AG04449 (cell line): ENCODE measurements at regions not wholly inside any gene's neighbourhood (a gene's known extent, or its start where the extent isn't known, plus 50 kb on each side); places are given as distances from the start of the nearest gene placed in this dataset.

ENCODE experiments used
- CTCF ChIA-PET: fragments of 350-600 bp; formaldehyde crosslinking; extraction: SDS; loops from one replicate; lab custom pipeline; 2021; ENCODE audit warnings: antibody characterized with exemption; lab: Yijun Ruan, JAX
- POLR2A ChIA-PET: fragments of 400-600, 350-600 bp; formaldehyde crosslinking; extraction: SDS; loops from one replicate; lab custom pipeline; 2020; ENCODE audit warnings: antibody characterized with exemption, inconsistent platforms; lab: Yijun Ruan, JAX
- DNase-seq: peaks from one replicate; pipeline ENCODE4 v3.0.0-alpha.2; 2010; ENCODE audit warnings: low read depth, low spot score
- H3K4me3 ChIP-seq: 2 replicates; pipeline ENCODE4 v1.5.1; 2011; ENCODE audit warnings: low read depth, mild to moderate bottlenecking, control low read depth, low read length
- CTCF ChIP-seq: IDR thresholded peaks from one replicate; pipeline ENCODE4 v1.5.1; 2011; ENCODE audit warnings: mild to moderate bottlenecking, moderate library complexity, low read length, control low read depth, inconsistent platforms; ENCODE audit not compliant: insufficient read depth; ENCODE audit errors: missing control alignments

DNA sequence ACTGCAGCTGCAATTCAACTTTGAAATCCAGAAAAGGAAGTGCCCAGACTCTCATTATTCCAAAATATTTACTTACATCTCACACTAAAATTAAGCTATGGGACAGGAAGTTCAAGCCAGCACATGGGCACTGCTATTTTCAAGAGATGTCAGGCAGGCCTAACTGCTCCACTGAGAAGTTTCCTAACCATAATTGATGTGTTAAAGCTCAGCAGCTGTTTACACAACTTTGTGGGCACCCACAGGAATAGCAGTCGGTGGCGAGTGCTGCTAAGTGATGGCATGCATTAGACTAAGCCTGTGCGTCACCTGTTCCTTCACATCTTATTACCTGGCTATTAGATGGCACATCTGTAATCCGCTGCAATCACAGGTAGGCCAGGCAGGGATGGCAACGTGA, 303.3 kb upstream of the DAB1 start:
- no peak for TF ChIP-seq CTCF
- POLR2A ChIA-PET: no interaction called here
- H3K4me3 ChIP-seq: no peak overlapping the region
- CTCF ChIA-PET: no interaction called here
- no peak for DNase-seq

GRCh38 chr1:57725318-57725717, 301.5 kb upstream of the DAB1 start:
- TF ChIP-seq CTCF: no peak
- ChIA-PET POLR2A (no interaction called here), CTCF (no interaction called here)
- H3K4me3 ChIP-seq: no peak overlapping the region
- DNase-seq: no peak

GRCh38 chr1:57724535-57724934, 300.7 kb upstream of the DAB1 start:
- TF ChIP-seq CTCF: no peak
- POLR2A ChIA-PET: no interaction called here
- DNase-seq: no peak
- no peak overlapping the region for H3K4me3 ChIP-seq
- CTCF ChIA-PET: no interaction called here

DNA sequence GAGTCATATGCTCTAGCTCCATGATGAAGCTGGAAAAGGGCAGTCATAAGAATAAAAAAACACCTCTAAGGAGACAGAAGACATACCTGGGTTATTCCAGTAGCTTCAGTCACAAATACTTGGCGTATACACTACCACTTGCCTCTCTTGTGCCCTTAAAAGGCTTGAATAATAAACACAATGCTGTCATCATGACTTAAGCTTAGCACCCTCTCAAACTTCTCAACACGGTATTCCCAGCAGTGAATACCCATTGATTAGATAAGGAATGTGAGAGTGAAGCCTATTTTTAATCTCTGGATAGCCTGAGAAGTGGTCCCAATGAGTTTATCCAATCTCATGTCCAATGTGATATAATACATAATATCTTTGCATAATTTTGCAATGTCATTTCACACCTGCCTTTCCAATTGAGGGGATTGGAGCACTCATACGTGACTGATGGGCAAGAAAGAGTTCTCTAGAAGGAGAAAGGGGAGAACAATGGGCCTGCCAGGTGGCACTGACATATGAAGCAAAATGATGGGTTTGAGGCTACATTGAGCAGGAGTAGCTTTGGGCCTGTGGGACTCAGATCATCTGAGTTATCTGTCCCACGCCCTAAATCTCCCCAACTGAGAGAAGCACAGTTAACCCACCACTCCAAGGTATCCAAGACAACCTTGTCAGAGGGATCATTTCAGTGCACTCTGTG, 298.6 kb upstream of the DAB1 start:
- H3K4me3 ChIP-seq: no peak overlapping the region
- POLR2A ChIA-PET: no interaction called here
- CTCF ChIA-PET: no interaction called here
- DNase-seq: no peak
- no peak for TF ChIP-seq CTCF

GRCh38 chr1:57721001-57721400, 297.1 kb upstream of the DAB1 start:
- no peak for DNase-seq

GRCh38 chr1:57719274-57719673, 295.4 kb upstream of the DAB1 start:
- no peak for DNase-seq
- H3K4me3 ChIP-seq: no peak overlapping the region
- no peak for TF ChIP-seq CTCF
- ChIA-PET CTCF (no interaction called here), POLR2A (no interaction called here)

More at GRCh38 chr1:57721001-57721400, 297.1 kb upstream of the DAB1 start:
- no peak for TF ChIP-seq CTCF
- H3K4me3 ChIP-seq: no peak overlapping the region
- ChIA-PET CTCF (no interaction called here), POLR2A (no interaction called here)
